ENCODE measurements at regions not wholly inside any gene's neighbourhood (a gene's known extent, or its start where the extent isn't known, plus 50 kb on each side); places are given as distances from the start of the nearest gene placed in this dataset.

GRCh38 chr15:87675271-87675670 is 581.3 kb downstream of the NTRK3 start:
- no peak for TF ChIP-seq POLR2AphosphoS5 (IDR thresholded peaks at IDR 0.05; ENCODE audit: low read depth)
- TF ChIP-seq CTCF (conservative IDR thresholded peaks at IDR 0.05; ENCODE audit: low read depth in 2 of 2) = no peak
- TF ChIP-seq REST (IDR thresholded peaks at IDR 0.05; ENCODE audit: unreplicated experiment) = no peak
- TF ChIP-seq ETS1 (IDR thresholded peaks at IDR 0.05) = no peak
- no peak for TF ChIP-seq EZH2 (IDR thresholded peaks at IDR 0.05; ENCODE audit: low read depth, unreplicated experiment)
- no peak for TF ChIP-seq EZH2phosphoT487 (IDR thresholded peaks at IDR 0.05; ENCODE audit: unreplicated experiment)
- no peak for TF ChIP-seq JUNB (IDR thresholded peaks at IDR 0.05; ENCODE audit: unreplicated experiment)
- no peak for TF ChIP-seq STAT1 (IDR thresholded peaks at IDR 0.05; ENCODE audit: unreplicated experiment)
- no peak for TF ChIP-seq ZNF114 (CRISPR knock-in tag; IDR thresholded peaks at IDR 0.05)
- TF ChIP-seq ZNF331 (CRISPR knock-in tag; IDR thresholded peaks at IDR 0.05; ENCODE audit: low read depth) = no peak
- no peak for TF ChIP-seq CREB1 (CRISPR knock-in tag; IDR thresholded peaks at IDR 0.05; ENCODE audit: low read depth)
- no peak for TF ChIP-seq NANOG (IDR thresholded peaks at IDR 0.05; ENCODE audit: borderline replicate concordance)
